ENCODE measurements at regions not wholly inside any gene's neighbourhood (a gene's known extent, or its start where the extent isn't known, plus 50 kb on each side); places are given as distances from the start of the nearest gene placed in this dataset.

GRCh38 chr12:75939016-75939642 lies 92.4 kb downstream of the PHLDA1 start:
- no peak for TF ChIP-seq CTCF (IDR thresholded peaks at IDR 0.05)
- no peak for TF ChIP-seq POLR2AphosphoS5 (IDR thresholded peaks at IDR 0.05)
- no peak for TF ChIP-seq POLR2A (IDR thresholded peaks at IDR 0.05)

All from breast epithelium (tissue), 3 donors.